BJ (cell line): ENCODE measurements at regions not wholly inside any gene's neighbourhood (a gene's known extent, or its start where the extent isn't known, plus 50 kb on each side); places are given as distances from the start of the nearest gene placed in this dataset.

Experiments
- CTCF ChIA-PET: fragments of 350-600 bp; formaldehyde crosslinking; extraction: SDS; loops from one replicate; lab custom pipeline; 2021; ENCODE audit warnings: antibody characterized with exemption, inconsistent platforms; lab: Yijun Ruan, JAX
- POLR2A ChIA-PET: fragments of 300-600 bp; sonication (Branson Sonifier 250); formaldehyde crosslinking; extraction: SDS; loops from one replicate; lab custom pipeline; 2021; ENCODE audit warnings: antibody characterized with exemption; lab: Charles Lee
- DNase-seq: peaks from one replicate; pipeline ENCODE4 v3.0.0-alpha.2; 2011; ENCODE audit warnings: low read depth
- H3K27me3 ChIP-seq: 2 replicates; pipeline ENCODE4 v1.6.0; 2011; ENCODE audit warnings: low read length; ENCODE audit not compliant: control insufficient read depth, insufficient read depth
- H3K36me3 ChIP-seq: 2 replicates; pipeline ENCODE4 v1.5.1; 2011; ENCODE audit warnings: low read length; ENCODE audit not compliant: control insufficient read depth, insufficient read depth
- H3K4me3 ChIP-seq: 2 replicates; pipeline ENCODE4 v1.5.1; 2011; ENCODE audit warnings: low read depth, mild to moderate bottlenecking, control low read depth, low read length
- CTCF ChIP-seq: IDR thresholded peaks from 2 replicates; pipeline ENCODE4 v1.5.1; 2011; ENCODE audit warnings: low read depth, mild to moderate bottlenecking, control low read depth, inconsistent platforms, low read length, moderate library complexity; ENCODE audit not compliant: insufficient read depth

DNA sequence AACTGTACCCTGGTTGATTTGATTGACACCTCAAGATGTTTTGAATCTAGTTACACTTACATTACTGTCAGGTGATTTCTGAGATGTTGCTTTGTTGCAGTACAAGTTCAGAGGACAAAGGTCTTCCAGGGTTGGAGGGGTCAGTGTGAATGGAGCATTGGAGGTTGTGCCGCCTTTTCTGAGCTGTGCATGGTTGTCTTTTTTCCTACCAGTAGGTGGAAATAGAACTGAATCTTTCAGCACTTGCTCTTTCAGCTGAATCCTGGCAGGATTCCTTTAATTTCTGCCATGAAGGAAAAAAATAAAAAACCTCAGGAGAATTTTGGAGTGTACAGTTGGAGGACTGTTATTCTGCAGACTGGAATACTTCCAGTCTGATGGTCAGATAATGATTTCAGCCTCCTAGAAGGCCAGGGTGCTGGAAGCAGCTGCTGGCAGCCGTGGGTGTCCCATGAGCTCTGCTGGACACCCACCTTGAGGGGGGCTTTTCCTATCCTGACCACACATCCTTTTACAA, 82.7 kb downstream of the PLCE1 start:
- Histone ChIP-seq H3K4me3 (no peak overlapping the region), H3K36me3 (no peaks in the 10 kb centered on the region), H3K27me3 (no peaks in the 10 kb centered on the region)
- DNase-seq: peak; percentile 31
- TF ChIP-seq CTCF: peak; percentile 62
- ChIA-PET POLR2A (interaction anchor here (0.6 kb wide), 1 partner anchor 74 kb away, joined by 4 read pairs; no protein-coding TSS in a partner anchor), CTCF (interaction anchor here (0.6 to 3.1 kb wide), 28 partner anchors 10 to 257 kb away, joined by 3 to 20 read pairs (median 4); no protein-coding TSS in a partner anchor)

DNA sequence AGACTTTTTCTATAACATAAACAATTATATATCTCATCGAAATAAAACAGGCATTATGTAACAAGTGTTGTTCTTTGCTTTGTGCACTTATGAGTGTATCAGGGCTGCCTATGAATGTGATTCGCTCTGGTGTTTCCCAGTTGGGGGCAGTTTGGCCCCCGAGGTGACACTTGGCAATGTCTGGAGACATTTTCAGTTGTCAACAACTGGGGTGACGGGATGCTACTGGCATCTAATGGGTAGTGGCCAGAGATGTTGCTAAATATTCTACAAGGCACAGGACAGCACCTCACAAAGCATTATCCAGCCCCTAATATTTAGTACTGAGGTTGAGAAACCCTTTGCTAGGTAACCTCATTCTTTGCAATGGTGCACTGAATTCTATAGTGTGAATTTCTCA, 83.3 kb downstream of the PLCE1 start:
- ChIA-PET CTCF (interaction anchor here (0.7 to 3.1 kb wide), 21 partner anchors 11 to 256 kb away, joined by 3 to 20 read pairs (median 4); no protein-coding TSS in a partner anchor), POLR2A (no interaction called here)
- no peaks in the 10 kb centered on the region for H3K27me3 ChIP-seq
- no peak for DNase-seq
- no peak for TF ChIP-seq CTCF
- H3K4me3 ChIP-seq: no peak overlapping the region
- H3K36me3 ChIP-seq: no peaks in the 10 kb centered on the region

DNA sequence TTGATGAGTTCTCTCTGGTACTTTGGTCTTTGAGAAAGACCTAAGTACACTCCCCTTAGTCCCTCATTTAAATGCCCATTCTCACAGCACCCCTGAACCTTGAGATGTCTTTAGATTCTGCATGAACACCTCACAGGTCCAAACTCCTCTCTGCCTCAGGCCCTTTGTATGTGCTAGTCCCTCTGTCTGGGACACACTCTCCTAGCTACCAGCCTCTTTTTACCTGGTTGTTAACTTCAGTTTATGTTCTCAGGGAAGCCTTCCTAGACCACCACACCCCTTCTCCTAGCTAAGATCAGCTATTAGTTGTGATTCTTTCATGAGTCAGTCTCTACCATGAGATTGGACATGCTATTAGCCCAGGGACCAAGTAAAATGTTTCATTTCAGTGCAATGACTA, 86.4 kb downstream of the PLCE1 start:
- Histone ChIP-seq H3K4me3 (no peak overlapping the region), H3K36me3 (no peaks in the 10 kb centered on the region), H3K27me3 (no peaks in the 10 kb centered on the region)
- no peak for TF ChIP-seq CTCF
- no peak for DNase-seq
- ChIA-PET POLR2A (no interaction called here), CTCF (interaction anchor here (1.3 to 1.5 kb wide), 3 partner anchors 9 to 254 kb away, joined by 3 to 5 read pairs (median 4); no protein-coding TSS in a partner anchor)

DNA sequence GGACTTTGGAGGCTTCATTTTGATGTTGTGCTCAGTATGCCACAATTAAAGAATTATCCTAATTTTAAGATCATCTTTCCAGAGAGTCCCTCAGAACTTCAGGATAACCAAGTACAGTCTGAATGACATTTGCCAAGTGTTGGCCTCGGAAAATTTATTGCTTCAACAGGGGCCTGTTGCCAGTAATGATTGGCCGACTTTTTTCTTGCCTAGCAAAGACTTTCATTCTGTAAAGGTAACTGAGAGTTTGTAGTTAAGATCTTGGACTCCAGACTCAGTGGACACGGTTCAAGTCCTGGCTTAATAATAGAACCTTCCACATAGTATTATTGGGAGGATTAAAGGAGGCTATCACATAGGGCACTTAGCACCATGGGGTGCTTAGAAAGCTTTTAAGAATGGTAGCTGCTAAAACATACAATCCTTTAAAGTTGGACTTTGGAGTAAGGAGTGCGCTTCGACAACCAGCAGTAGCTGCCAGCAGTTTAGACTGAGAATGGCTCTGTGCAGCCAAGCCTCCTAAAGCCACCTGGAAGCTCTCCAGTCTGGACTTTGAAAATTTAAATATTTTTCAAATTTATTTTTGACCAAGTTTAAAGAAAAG, 90.0 kb downstream of the PLCE1 start:
- CTCF ChIA-PET: interaction anchor here (0.9 to 1.3 kb wide), 2 partner anchors 149 to 167 kb away, joined by 3 to 5 read pairs; no protein-coding TSS in a partner anchor
- Histone ChIP-seq H3K4me3 (no peak overlapping the region), H3K27me3 (no peaks in the 10 kb centered on the region), H3K36me3 (no peaks in the 10 kb centered on the region)
- no peak for DNase-seq
- POLR2A ChIA-PET: no interaction called here
- no peak for TF ChIP-seq CTCF

DNA sequence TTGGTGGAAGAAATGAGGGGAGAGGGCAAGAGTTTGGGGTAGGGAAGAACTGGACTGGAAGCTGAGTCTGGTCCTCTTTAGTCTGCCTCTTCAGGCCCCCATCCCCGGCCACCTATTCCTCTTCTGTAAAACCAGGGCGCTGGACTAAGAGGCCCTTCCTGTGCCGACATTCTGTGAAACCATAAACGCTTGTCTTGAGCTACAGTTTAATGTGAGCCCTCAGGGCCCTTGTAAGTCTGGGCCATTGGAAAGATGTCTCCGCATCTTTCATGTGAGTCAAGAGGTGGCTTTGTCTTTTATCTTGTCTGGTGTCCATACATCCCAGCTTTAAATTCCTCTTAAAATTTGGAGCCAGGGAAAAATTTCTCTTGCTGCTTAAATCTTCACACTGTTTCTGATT, 90.6 kb downstream of the PLCE1 start:
- no peak for DNase-seq
- no peak for TF ChIP-seq CTCF
- H3K4me3 ChIP-seq: no peak overlapping the region
- CTCF ChIA-PET: interaction anchor here (0.9 to 1.3 kb wide), 2 partner anchors 149 to 168 kb away, joined by 3 to 5 read pairs; no protein-coding TSS in a partner anchor
- no peaks in the 10 kb centered on the region for H3K36me3 ChIP-seq
- POLR2A ChIA-PET: no interaction called here
- H3K27me3 ChIP-seq: no peaks in the 10 kb centered on the region
